HepG2 (cell line): ENCODE measurements at regions not wholly inside any gene's neighbourhood (a gene's known extent, or its start where the extent isn't known, plus 50 kb on each side); places are given as distances from the start of the nearest gene placed in this dataset.

Source experiments
- ATAC-seq: fragments of 200-7000 bp; cut with Tn5 transposase; 3 replicates; pipeline ENCODE4 v1.9.1; 2020; ENCODE audit warnings: mild to moderate bottlenecking, moderate library complexity
- BruUV-seq: library from RNA; stranded (reverse); fragments of 400-500 nt; replicated peaks from 2 replicates; lab custom pipeline; 2021; lab: Mats Ljungman, UMichigan
- CTCF ChIA-PET: fragments of 300-600 bp; formaldehyde crosslinking; extraction: SDS; loops from one replicate; lab custom pipeline; 2021; ENCODE audit warnings: low total read pairs, inconsistent platforms, low intra/inter-chr PET ratio; lab: Yijun Ruan, JAX
- POLR2A ChIA-PET: fragments of 350-600 bp; sonication (Branson Sonifier 250); formaldehyde crosslinking; loops from one replicate; lab custom pipeline; 2020; ENCODE audit warnings: antibody characterized with exemption, inconsistent platforms; lab: Yijun Ruan, JAX
- DNase-seq: peaks from one replicate; pipeline ENCODE4 v3.0.0-alpha.2; 2015; ENCODE audit warnings: low spot score
- FAIRE-seq: peaks from 3 replicates; lab custom pipeline; 2011; peaks lifted over from hg19 to GRCh38; lab: Jason Lieb, UNC
- H2AFZ ChIP-seq: one replicate; pipeline ENCODE4 v1.6.1; 2011; ENCODE audit warnings: low read length, inconsistent platforms
- H3K27ac ChIP-seq: fragments of 300-600 bp; 3 replicates; pipeline ENCODE4 v1.8.0; 2011; ENCODE audit warnings: mixed run types, mild to moderate bottlenecking, mixed read lengths, low read length, inconsistent platforms; ENCODE audit not compliant: insufficient read depth; ENCODE audit errors: extremely low read length
- H3K27me3 ChIP-seq, 2 experiments: fragments of 200-600 bp in 1 of 2; 2 replicates in 1 of 2; 3 replicates in 1 of 2; pipeline versions ENCODE4 v1.6.0 to v1.8.0; 2011; ENCODE audit warnings: low read length in 2 of 2, mild to moderate bottlenecking in 2 of 2, moderate library complexity in 2 of 2, inconsistent platforms in 1 of 2; ENCODE audit not compliant: insufficient read depth in 2 of 2, control insufficient read depth in 1 of 2
- H3K36me3 ChIP-seq, 2 experiments: fragments of 200-600 bp in 1 of 2; replicated peaks in 1 of 2; 2 replicates in 1 of 2; 3 replicates in 1 of 2; pipeline versions ENCODE4 v1.5.1 to v1.8.0; 2011; ENCODE audit warnings: low read length in 2 of 2, inconsistent platforms in 1 of 2; ENCODE audit not compliant: insufficient read depth in 2 of 2, control insufficient read depth in 1 of 2
- H3K4me1 ChIP-seq: 2 replicates; pipeline ENCODE4 v1.5.1; 2012; ENCODE audit warnings: low read length, inconsistent platforms; ENCODE audit not compliant: insufficient read depth
- H3K4me2 ChIP-seq: 2 replicates; pipeline ENCODE4 v1.6.0; 2011; ENCODE audit warnings: low read depth, low read length, inconsistent platforms
- H3K4me3 ChIP-seq, 3 experiments: fragments of 200-600 bp in 1 of 3; sonication (generic), shearing (Covaris generic) in 1 of 3; replicated peaks in 1 of 3; 2 replicates each; pipeline ENCODE4 v1.5.1; 2011 to 2016; ENCODE audit warnings: low read length in 3 of 3, inconsistent platforms in 2 of 3, low read depth in 2 of 3, mild to moderate bottlenecking in 2 of 3, control low read depth in 1 of 3, mixed read lengths in 1 of 3; ENCODE audit not compliant: insufficient read depth in 1 of 3
- H3K79me2 ChIP-seq: one replicate; pipeline ENCODE4 v1.6.1; 2011; ENCODE audit warnings: low read length, inconsistent platforms; ENCODE audit not compliant: insufficient read depth
- H3K9ac ChIP-seq: 2 replicates; pipeline ENCODE4 v1.6.0; 2011; ENCODE audit warnings: mild to moderate bottlenecking, low read depth, low read length, inconsistent platforms; ENCODE audit not compliant: insufficient read depth
- H3K9me3 ChIP-seq: 2 replicates; pipeline ENCODE4 v1.5.1; 2012; ENCODE audit warnings: mild to moderate bottlenecking, low read length
- H4K20me1 ChIP-seq: 2 replicates; pipeline ENCODE4 v1.6.0; 2011; ENCODE audit warnings: inconsistent platforms, mild to moderate bottlenecking, low read length, moderate library complexity; ENCODE audit not compliant: insufficient read depth
- ATRX ChIP-seq: sonication (generic); formaldehyde crosslinking; IDR thresholded peaks from 2 replicates; pipeline ENCODE4 v1.4.0; 2020; ENCODE audit warnings: missing genetic modification reagents, borderline replicate concordance
- HNRNPLL ChIP-seq: fragments of 200-400 bp; formaldehyde crosslinking; IDR thresholded peaks from 2 replicates; pipeline ENCODE4 v1.6.1; 2017; ENCODE audit warnings: mild to moderate bottlenecking, low read depth, low read length; ENCODE audit not compliant: poor library complexity, severe bottlenecking
- KDM6A ChIP-seq: IDR thresholded peaks from 2 replicates; pipeline ENCODE4 v1.6.1; 2016; ENCODE audit warnings: low read depth
- NR2F6 ChIP-seq, 2 experiments: IDR thresholded peaks; 2 replicates each; pipeline ENCODE4 v1.6.1; 2016; ENCODE audit warnings: antibody characterized with exemption in 1 of 2, mild to moderate bottlenecking in 1 of 2
- RXRA ChIP-seq: sonication (generic); formaldehyde crosslinking; IDR thresholded peaks from 2 replicates; pipeline ENCODE4 v1.5.1; 2020; ENCODE audit warnings: missing genetic modification reagents
- SIN3A ChIP-seq: IDR thresholded peaks from 2 replicates; pipeline ENCODE4 v1.6.1; 2011; ENCODE audit warnings: low read depth, mild to moderate bottlenecking, control low read depth, low read length, borderline replicate concordance
- TFAP4 ChIP-seq: sonication (generic); IDR thresholded peaks from 2 replicates; pipeline ENCODE4 v1.6.1; 2016; ENCODE audit warnings: low read depth, borderline replicate concordance
- ZFP36L2 ChIP-seq: sonication (generic); formaldehyde crosslinking; IDR thresholded peaks from 2 replicates; pipeline ENCODE4 v1.4.0; 2020; ENCODE audit warnings: missing genetic modification reagents
- ZNF18 ChIP-seq: sonication (generic); formaldehyde crosslinking; IDR thresholded peaks from 2 replicates; pipeline ENCODE4 v1.8.0; 2022; ENCODE audit warnings: mild to moderate bottlenecking, missing genetic modification reagents; ENCODE audit not compliant: insufficient replicate concordance
- ZNF282 ChIP-seq: fragments of 450-650 bp; IDR thresholded peaks from 2 replicates; pipeline ENCODE4 v1.6.1; 2018; ENCODE audit not compliant: partially characterized antibody
- ZNF510 ChIP-seq: sonication (generic); formaldehyde crosslinking; IDR thresholded peaks from 2 replicates; pipeline ENCODE4 v1.4.0; 2020; ENCODE audit warnings: low read depth, mild to moderate bottlenecking, missing genetic modification reagents
- ZNF770 ChIP-seq: sonication (generic); formaldehyde crosslinking; IDR thresholded peaks from 2 replicates; pipeline ENCODE4 v1.5.0; 2020; ENCODE audit warnings: mild to moderate bottlenecking, missing genetic modification reagents
- ZSCAN29 ChIP-seq: sonication (generic); formaldehyde crosslinking; conservative IDR thresholded peaks from 2 replicates; pipeline ENCODE4 v1.4.0; 2020; ENCODE audit warnings: mild to moderate bottlenecking, missing genetic modification reagents
- WGBS: methylation state at CpG from one replicate; pipeline ENCODE4 v1.1.6; 2017; ENCODE audit warnings: low lambda C conversion rate; 5-methylcytosine and 5-hydroxymethylcytosine counted together
- in situ Hi-C: cut with HindIII; loops from 2 replicates; pipeline ENCODE4 v1.10.0; 2017; ENCODE audit warnings: low pct_unique_long_range_greater_than_20kb; ENCODE audit not compliant: extremely low pct_ligation_motif_present
- intact Hi-C: fragments of 100-400 bp; cut with micrococcal nuclease; formaldehyde crosslinking; loops from one replicate; pipeline ENCODE4 v1.10.0; 2022; ENCODE audit not compliant: unreplicated experiment

- Histone ChIP-seq H3K36me3 (no peaks in the 10 kb centered on the region), H3K4me1 (peaks cover 10% of the 10 kb centered on the region), H3K79me2 (no peaks in the 10 kb centered on the region), H2AFZ (no peak overlapping the region), H3K27me3 (peaks cover 5 to 69% of the 10 kb centered on the region in 2 experiments; a peak in 4 of 5 replicates), H3K4me3 (no peak overlapping the region), H3K27ac (no peak overlapping the region), H3K9ac (no peak overlapping the region), H3K9me3 (no peaks in the 10 kb centered on the region), H4K20me1 (no peaks in the 10 kb centered on the region), H3K4me2 (no peak overlapping the region)
- TF ChIP-seq RXRA (CRISPR knock-in tag) = no peak
- ChIA-PET CTCF (no interaction called here), POLR2A (no interaction called here)
- ATAC-seq (no peak), FAIRE-seq (no peak), DNase-seq (no peak)
- intact Hi-C loops = no loop called here
- 43% methylated on average over 2 of the region's 5 CpGs for WGBS
- in situ Hi-C loops = no loop called here
- no TSS peak for BruUV-seq
Observed at GRCh38 chr1:5432436-5432835, 559.8 kb downstream of the NPHP4 start.

GRCh38 chr1:5430911-5431697 lies 561.1 kb downstream of the NPHP4 start:
- Histone ChIP-seq H3K9ac (no peak overlapping the region), H3K36me3 (no peaks in the 10 kb centered on the region), H4K20me1 (no peaks in the 10 kb centered on the region), H3K27ac (no peak overlapping the region), H3K79me2 (no peaks in the 10 kb centered on the region), H3K4me1 (peaks cover 10% of the 10 kb centered on the region), H2AFZ (no peak overlapping the region), H3K4me2 (no peak overlapping the region), H3K4me3 (no peak overlapping the region), H3K9me3 (no peaks in the 10 kb centered on the region), H3K27me3 (peaks cover 5 to 80% of the 10 kb centered on the region in 2 experiments; a peak in 4 of 5 replicates)
- peak; percentile 63 for DNase-seq
- POLR2A ChIA-PET = no interaction called here
- intact Hi-C loops = no loop called here
- 25% methylated on average over 15 of the region's 15 CpGs for WGBS
- ATAC-seq = peak; percentile 69
- CTCF ChIA-PET = no interaction called here
- in situ Hi-C loops = no loop called here
- no peak for FAIRE-seq
- BruUV-seq = no TSS peak
- TF ChIP-seq ZSCAN29 = no peak
- TF ChIP-seq ZNF770 (CRISPR knock-in tag) = no peak
- no peak for TF ChIP-seq ZNF510 (CRISPR knock-in tag)
- no peak for TF ChIP-seq SIN3A
- no peak for TF ChIP-seq ATRX (CRISPR knock-in tag)
- no peak for TF ChIP-seq KDM6A (CRISPR knock-in tag)
- peak; percentile 78 for TF ChIP-seq TFAP4
- no peak for TF ChIP-seq ZNF282
- no peak for TF ChIP-seq ZNF18
- no peak for TF ChIP-seq HNRNPLL
- TF ChIP-seq NR2F6 (IDR thresholded peaks at IDR 0.05) = peak; percentile 31; the same call in 1 of the 2 replicates
- TF ChIP-seq NR2F6 (CRISPR knock-in tag; IDR thresholded peaks at IDR 0.05) = 0 out of 2 replicates have a peak, but pooled peaks have one; percentile 9
- no peak for TF ChIP-seq ZFP36L2
